Subcutaneous abdominal adipose tissue (tissue), 5 donors: ENCODE measurements at regions not wholly inside any gene's neighbourhood (a gene's known extent, or its start where the extent isn't known, plus 50 kb on each side); places are given as distances from the start of the nearest gene placed in this dataset.
"Not testable (repeated sequence)": the region's sequence is repeated elsewhere in the genome, so short reads cannot be mapped to it uniquely, and the experiment has no call there.

Experiments used
- H3K27ac ChIP-seq: one replicate; pipeline ENCODE4 v1.7.0; 2013; ENCODE audit warnings: low read depth, mild to moderate bottlenecking, inconsistent platforms, low read length, moderate library complexity
- H3K27me3 ChIP-seq, 5 donors: one replicate each; pipeline ENCODE4 v1.7.0; 2013; ENCODE audit warnings: low read length in 5 of 5, inconsistent platforms in 1 of 5; ENCODE audit not compliant: control insufficient read depth in 5 of 5, insufficient read depth in 4 of 5
- H3K36me3 ChIP-seq, 5 donors: one replicate each; pipeline ENCODE4 v1.7.0; 2013; ENCODE audit warnings: low read length in 5 of 5; ENCODE audit not compliant: control insufficient read depth in 5 of 5, insufficient read depth in 5 of 5
- H3K4me1 ChIP-seq, 5 donors: one replicate each; pipeline ENCODE4 v1.7.0; 2013; ENCODE audit warnings: low read length in 5 of 5, mild to moderate bottlenecking in 3 of 5, moderate library complexity in 1 of 5; ENCODE audit not compliant: control insufficient read depth in 5 of 5, insufficient read depth in 5 of 5
- H3K4me3 ChIP-seq, 5 donors: one replicate each; pipeline ENCODE4 v1.7.0; 2013; ENCODE audit warnings: low read length in 5 of 5, low read depth in 1 of 5
- H3K9ac ChIP-seq, 5 donors: one replicate each; pipeline ENCODE4 v1.7.0; 2013; ENCODE audit warnings: low read length in 5 of 5, mild to moderate bottlenecking in 4 of 5, moderate library complexity in 3 of 5
- H3K9me3 ChIP-seq, 5 donors: one replicate each; pipeline ENCODE4 v1.7.0; 2013; ENCODE audit warnings: low read length in 5 of 5; ENCODE audit not compliant: control insufficient read depth in 5 of 5
- donor health status: healthy.
- donor health status: healthy.
- donor health status: healthy.
- donor health status: healthy.
- donor health status: healthy.

DNA sequence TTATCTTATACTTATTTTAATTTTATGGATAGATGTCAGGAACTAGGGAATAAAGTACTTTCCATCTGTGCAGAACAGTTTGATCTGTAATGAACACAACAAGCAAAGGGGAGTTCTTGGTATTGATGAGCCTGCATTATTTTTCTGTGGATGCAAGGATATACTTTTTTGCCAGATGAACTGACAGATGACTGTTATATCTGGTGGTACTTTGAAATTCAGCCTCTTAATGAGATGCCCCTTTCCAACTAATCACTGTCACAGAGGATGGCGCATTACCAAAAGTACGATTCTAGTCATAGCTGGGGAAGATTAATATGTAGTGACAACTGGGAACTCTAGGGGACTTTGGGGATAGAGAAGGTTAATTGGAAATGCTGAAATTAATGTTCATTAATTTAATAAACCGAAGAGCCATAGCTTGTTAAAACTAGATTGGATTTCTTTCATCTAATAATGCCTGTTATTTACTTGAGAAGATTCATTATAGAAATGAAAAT lies 603.4 kb upstream of the CNTN5 start:
- no peak overlapping the region for H3K27ac ChIP-seq
- no peaks in the 10 kb centered on the region for H3K27me3 ChIP-seq
- H3K4me3 ChIP-seq, result no peak overlapping the region
- no peaks in the 10 kb centered on the region for H3K36me3 ChIP-seq
- peaks cover 0 to 13% (median 0%) of the 10 kb centered on the region in 5 donors for H3K9me3 ChIP-seq
- H3K4me1 ChIP-seq, result no peaks in the 10 kb centered on the region
- H3K9ac ChIP-seq, result no peak overlapping the region

DNA sequence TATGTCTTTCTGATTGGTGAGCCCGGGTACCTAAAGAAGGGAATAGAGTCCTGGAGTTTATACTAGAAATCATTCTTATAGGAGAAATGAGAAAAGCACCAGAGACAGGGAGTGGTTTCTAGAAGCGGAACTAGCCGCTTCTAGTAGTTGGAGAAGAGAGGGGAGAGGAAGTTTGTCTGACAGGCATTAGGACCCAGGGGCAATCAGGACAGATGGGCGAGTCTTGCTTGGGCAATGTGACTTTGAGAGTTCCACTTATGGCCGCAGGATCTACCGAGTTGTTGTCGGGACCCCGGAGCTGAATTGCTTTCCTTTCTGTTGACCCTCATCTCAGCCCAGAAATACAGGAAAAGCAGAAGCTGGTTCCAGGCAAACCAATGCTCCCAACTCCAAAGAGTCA lies 596.8 kb upstream of the CNTN5 start:
- Histone ChIP-seq H3K4me3 (no peak overlapping the region), H3K9me3 (peaks cover 0 to 32% (median 17%) of the 10 kb centered on the region in 5 donors), H3K4me1 (no peaks in the 10 kb centered on the region), H3K9ac (no peak overlapping the region), H3K36me3 (no peaks in the 10 kb centered on the region), H3K27me3 (no peaks in the 10 kb centered on the region), H3K27ac (no peak overlapping the region)

DNA sequence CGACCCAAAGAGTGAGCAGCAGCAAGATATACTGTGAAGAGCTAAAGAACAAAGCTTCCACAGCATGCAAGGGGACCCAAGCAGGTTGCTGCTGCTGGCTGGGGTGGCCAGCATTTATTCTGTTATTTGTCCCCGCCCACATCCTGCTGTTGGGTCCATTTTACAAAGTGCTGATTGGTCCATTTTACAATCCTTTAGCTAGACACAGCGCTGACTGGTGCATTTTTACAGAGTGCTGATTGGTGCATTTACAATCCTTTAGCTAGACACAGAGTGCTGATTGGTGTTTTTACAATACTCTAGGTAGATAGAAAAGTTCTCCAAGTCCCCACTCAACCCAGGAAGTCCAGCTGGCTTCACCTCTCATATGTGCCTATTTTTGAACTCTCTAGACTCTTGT lies 596.0 kb upstream of the CNTN5 start:
- not testable (repeated sequence) for H3K4me1 ChIP-seq, H3K27ac ChIP-seq, H3K27me3 ChIP-seq, H3K4me3 ChIP-seq, H3K36me3 ChIP-seq, H3K9ac ChIP-seq
- peaks cover 0 to 33% (median 22%) of the 10 kb centered on the region in 5 donors for H3K9me3 ChIP-seq

DNA sequence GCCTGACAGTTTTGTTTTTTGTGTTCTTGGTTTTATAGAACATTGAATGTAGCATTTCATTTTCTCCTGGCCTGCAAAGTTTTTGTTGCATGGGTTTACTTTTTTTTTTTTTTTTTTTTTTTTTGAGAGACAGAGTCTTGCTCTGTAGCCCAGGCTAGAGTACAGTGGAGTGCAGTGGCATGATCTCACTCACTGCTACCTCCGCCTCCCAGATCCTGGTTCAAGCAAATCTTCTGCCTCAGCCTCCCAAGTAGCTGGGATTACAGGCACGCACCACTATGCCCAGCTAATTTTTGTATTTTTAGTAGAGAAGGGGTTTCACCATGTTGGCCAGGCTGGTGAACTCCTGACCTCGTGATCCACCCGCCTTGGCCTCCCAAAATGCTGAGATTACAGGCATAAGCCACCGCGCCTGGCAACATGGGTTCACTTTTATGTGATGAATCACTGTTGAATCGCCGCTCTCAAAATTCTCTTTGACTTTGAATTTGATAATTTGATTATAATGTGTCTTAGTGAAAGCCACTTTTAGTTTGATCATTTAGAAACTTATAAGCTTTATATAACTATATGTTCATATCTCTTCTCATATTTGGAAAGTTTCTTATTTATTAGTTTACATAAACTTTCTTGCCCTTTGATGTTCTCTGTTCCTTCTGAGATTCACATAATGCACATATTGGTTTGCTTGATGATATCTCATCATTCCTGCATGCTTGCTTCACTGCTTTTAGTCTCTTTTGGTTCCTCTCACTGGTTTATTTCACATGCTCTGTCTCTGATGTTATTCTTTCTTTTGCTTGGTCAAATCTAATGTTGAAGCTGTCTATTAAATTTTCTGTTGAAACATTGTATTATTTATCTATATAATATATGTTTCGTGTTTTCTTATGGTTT lies 589.0 kb upstream of the CNTN5 start:
- Histone ChIP-seq H3K36me3 (no peaks in the 10 kb centered on the region), H3K4me1 (no peaks in the 10 kb centered on the region), H3K27ac (no peak overlapping the region), H3K9ac (no peak overlapping the region), H3K4me3 (no peak overlapping the region), H3K27me3 (no peaks in the 10 kb centered on the region), H3K9me3 (peaks cover 0 to 20% (median 11%) of the 10 kb centered on the region in 5 donors)

DNA sequence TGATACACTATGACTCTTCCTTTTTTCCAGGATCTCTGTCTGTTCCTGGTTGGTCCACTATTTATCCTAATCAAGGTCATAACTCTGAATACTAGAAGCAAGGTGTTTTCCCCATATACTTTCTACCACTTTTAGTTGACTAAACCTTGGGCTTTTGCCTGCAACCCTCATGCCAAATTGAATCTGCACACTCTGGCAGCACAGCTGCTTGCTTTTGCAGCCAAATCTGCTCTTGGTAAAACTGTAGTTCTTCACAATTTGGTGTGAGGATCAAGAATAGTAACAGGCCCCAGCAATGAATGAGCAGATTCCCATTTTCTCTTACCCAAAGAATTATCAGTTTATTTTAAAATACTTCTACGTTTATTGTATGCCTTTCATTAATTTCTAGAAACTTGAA lies 586.5 kb upstream of the CNTN5 start:
- H3K9ac ChIP-seq, result no peak overlapping the region
- no peaks in the 10 kb centered on the region for H3K36me3 ChIP-seq
- no peaks in the 10 kb centered on the region for H3K4me1 ChIP-seq
- no peaks in the 10 kb centered on the region for H3K27me3 ChIP-seq
- peaks cover 0 to 6% (median 1%) of the 10 kb centered on the region in 5 donors for H3K9me3 ChIP-seq
- no peak overlapping the region for H3K27ac ChIP-seq
- H3K4me3 ChIP-seq, result no peak overlapping the region

DNA sequence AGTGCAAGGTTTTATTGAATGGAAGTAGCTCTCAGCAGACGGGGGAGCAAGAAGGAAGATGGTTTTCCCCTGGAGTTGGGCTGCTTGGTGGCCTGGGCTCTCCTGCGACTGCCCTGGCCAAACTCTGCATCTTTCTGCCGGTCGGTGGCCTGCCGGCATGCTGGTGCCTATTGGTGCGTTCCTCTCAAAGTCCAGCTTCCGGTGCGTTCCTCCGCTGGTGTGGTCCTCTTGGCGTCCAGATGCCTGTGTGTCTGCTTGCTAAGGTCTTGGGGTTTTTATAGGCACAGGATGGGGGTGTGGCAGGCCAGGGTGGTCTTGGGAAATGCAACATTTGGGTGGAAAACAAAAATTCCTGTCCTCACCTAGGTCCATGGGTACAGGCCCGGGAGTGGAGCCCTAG lies 567.4 kb upstream of the CNTN5 start:
- Histone ChIP-seq H3K4me3 (no peak overlapping the region), H3K36me3 (no peaks in the 10 kb centered on the region), H3K27me3 (no peaks in the 10 kb centered on the region), H3K27ac (no peak overlapping the region), H3K9ac (no peak overlapping the region), H3K9me3 (peaks cover 0 to 3% (median 0%) of the 10 kb centered on the region in 5 donors), H3K4me1 (no peaks in the 10 kb centered on the region)

DNA sequence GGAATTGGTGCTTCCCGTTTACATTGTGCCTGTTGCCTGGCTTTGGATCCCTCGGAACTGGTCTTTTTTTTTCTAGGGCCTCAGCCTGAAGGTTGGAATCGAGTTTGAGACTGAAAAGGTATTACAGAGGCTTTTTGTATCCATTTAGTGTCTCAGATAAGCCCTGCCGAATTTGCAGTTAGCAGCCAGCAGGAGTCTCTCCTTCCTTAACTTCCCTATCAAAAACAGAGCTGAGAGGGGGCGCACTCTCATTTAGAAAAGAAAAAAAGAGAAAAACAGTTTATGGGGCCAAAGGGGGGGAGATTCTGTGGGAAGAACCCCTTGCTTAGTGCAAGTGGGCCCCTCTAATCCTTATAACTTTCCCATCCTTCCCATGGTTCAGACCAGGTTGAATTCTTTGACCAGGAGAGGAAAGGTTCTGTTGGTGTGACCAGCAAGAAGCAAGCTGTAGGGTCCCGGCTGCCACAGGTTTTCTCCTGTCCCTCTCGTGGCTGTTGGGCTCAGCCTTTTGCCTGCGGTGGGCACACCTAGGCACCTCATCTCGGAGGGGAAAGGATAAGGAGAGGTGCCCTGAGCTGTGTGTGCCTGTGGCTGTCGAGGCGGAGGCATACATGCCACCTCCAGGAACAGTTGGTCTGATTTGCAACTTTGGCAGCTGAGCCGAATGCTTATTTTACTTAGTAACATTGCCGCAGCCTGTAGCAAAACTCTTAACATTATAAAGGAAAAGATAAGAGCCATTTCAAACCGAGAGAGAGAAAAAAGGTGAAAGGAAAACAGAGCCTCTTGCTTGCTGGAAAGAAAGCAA lies 565.0 kb upstream of the CNTN5 start:
- Histone ChIP-seq H3K27ac (no peak overlapping the region), H3K9me3 (peaks cover 0 to 3% (median 0%) of the 10 kb centered on the region in 5 donors), H3K4me3 (no peak overlapping the region), H3K27me3 (no peaks in the 10 kb centered on the region), H3K9ac (no peak overlapping the region), H3K36me3 (no peaks in the 10 kb centered on the region), H3K4me1 (no peaks in the 10 kb centered on the region)

DNA sequence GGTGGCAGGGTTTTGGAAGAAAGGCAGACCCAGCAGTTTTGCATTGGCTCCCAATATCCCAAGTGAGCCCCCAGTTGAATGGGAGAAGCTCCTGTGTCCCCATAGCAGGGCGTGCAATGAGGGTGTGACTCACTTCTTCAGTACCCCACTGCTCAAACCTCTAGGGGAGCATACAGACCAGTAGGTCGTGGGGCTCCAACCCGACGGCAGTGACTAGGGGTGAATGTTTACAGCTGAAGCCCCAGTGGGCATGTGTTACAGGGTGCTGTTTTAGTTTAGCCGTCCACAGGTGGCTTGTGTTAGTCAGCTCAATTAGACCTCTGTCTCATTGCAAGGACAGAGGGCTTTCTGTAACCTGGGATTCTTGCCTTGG lies 564.5 kb upstream of the CNTN5 start:
- no peaks in the 10 kb centered on the region for H3K4me1 ChIP-seq
- H3K9ac ChIP-seq, result no peak overlapping the region
- H3K4me3 ChIP-seq, result no peak overlapping the region
- no peaks in the 10 kb centered on the region for H3K36me3 ChIP-seq
- H3K27me3 ChIP-seq, result no peaks in the 10 kb centered on the region
- H3K9me3 ChIP-seq, result peaks cover 0 to 3% (median 0%) of the 10 kb centered on the region in 5 donors
- H3K27ac ChIP-seq, result no peak overlapping the region

DNA sequence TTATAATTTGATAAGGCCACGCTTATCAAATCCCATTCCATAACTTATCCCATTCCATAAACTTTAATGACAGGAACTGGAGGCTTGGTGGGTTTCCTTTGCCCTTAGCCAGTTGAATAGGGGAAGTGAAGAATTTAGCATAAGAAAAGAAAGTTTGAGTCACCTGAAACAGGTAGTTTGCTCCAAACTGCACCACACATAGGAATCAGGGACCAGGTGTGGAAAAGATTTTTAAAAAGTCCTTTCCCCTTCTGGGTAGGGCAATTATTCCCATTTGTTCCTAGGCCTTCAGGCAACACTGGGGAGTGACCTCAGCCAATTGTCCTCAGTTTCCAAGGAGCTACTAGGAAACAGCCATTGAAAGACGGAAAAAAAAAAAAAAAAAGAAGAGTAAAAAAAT lies 525.7 kb upstream of the CNTN5 start:
- Histone ChIP-seq H3K4me1 (no peaks in the 10 kb centered on the region), H3K9ac (no peak overlapping the region), H3K27ac (no peak overlapping the region), H3K27me3 (no peaks in the 10 kb centered on the region), H3K36me3 (no peaks in the 10 kb centered on the region), H3K4me3 (no peak overlapping the region), H3K9me3 (no peaks in the 10 kb centered on the region)

DNA sequence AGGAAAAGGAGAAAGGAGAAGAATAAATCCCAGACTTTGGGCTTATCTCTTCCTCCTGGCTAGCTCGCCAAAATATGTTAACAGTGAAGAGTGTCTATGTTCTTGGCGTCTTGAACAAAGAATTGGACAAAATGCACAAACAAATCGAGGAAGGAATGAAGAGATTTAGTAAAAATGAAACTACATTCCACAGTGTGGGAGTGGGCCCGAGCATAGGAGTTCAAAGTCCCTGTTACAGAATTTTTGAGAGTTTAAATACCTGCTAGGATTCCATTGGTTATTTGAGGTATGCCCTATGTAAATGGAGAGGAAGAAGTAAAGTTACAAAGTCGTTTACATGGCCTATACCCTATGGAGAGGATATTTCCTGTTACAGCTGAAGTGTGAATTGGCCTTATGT lies 525.1 kb upstream of the CNTN5 start:
- Histone ChIP-seq H3K4me3 (no peak overlapping the region), H3K4me1 (no peaks in the 10 kb centered on the region), H3K27me3 (no peaks in the 10 kb centered on the region), H3K9me3 (no peaks in the 10 kb centered on the region), H3K36me3 (no peaks in the 10 kb centered on the region), H3K27ac (no peak overlapping the region), H3K9ac (no peak overlapping the region)
